ENCODE measurements at regions not wholly inside any gene's neighbourhood (a gene's known extent, or its start where the extent isn't known, plus 50 kb on each side); places are given as distances from the start of the nearest gene placed in this dataset.

GRCh38 chr12:125386652-125387051 lies 321.4 kb downstream of the AACS start:
- Histone ChIP-seq H2AFZ (ENCODE audit: low read length) (no peak overlapping the region), H3K36me3 (ENCODE audit: low read depth, low read length) (no peaks in the 10 kb centered on the region), H3K9me2 (replicated peaks; ENCODE audit: low read length) (no peaks in the 10 kb centered on the region), H3K27me3 (ENCODE audit: low read length) (peaks cover 7% of the 10 kb centered on the region; the same call in 1 of the 2 replicates), H3F3A (ENCODE audit: low read length, unreplicated experiment) (no peaks in the 10 kb centered on the region), H3K27ac (ENCODE audit: low read length) (no peak overlapping the region), H3K4me1 (ENCODE audit: insufficient read depth, low read length) (no peaks in the 10 kb centered on the region), H3K4me2 (ENCODE audit: low read length) (no peak overlapping the region), H3K79me2 (ENCODE audit: low read length) (no peaks in the 10 kb centered on the region), H4K20me1 (ENCODE audit: low read length) (no peaks in the 10 kb centered on the region), H3K9me3 (ENCODE audit: low read length) (no peaks in the 10 kb centered on the region), H3K4me3 (ENCODE audit: low read length) (no peak overlapping the region), H3K9ac (ENCODE audit: low read length) (no peak overlapping the region)
- POLR2A ChIA-PET (ENCODE audit: unreplicated experiment) = no interaction called here
- ATAC-seq (no peak), DNase-seq (no peak)
- CTCF ChIA-PET = no interaction called here
- intact Hi-C loops (cut with micrococcal nuclease) = no loop called here
- BruUV-seq (replicated peaks) = no TSS peak
- TF ChIP-seq CTCF (conservative IDR thresholded peaks at IDR 0.05; ENCODE audit: low read depth, low read length) (no peak), EZH2 (IDR thresholded peaks at IDR 0.05; ENCODE audit: low read length, unreplicated experiment) (no peak), EZH2phosphoT487 (IDR thresholded peaks at IDR 0.05; ENCODE audit: borderline replicate concordance, low read length) (no peak)

GRCh38 chr12:125387206-125387605 lies 322.0 kb downstream of the AACS start:
- Histone ChIP-seq H3K36me3 (ENCODE audit: low read depth, low read length) (no peaks in the 10 kb centered on the region), H4K20me1 (ENCODE audit: low read length) (no peaks in the 10 kb centered on the region), H3K4me1 (ENCODE audit: insufficient read depth, low read length) (no peaks in the 10 kb centered on the region), H3K27ac (ENCODE audit: low read length) (no peak overlapping the region), H3K27me3 (ENCODE audit: low read length) (peaks cover 8% of the 10 kb centered on the region; the same call in 1 of the 2 replicates), H3F3A (ENCODE audit: low read length, unreplicated experiment) (no peaks in the 10 kb centered on the region), H3K4me2 (ENCODE audit: low read length) (no peak overlapping the region), H3K9ac (ENCODE audit: low read length) (no peak overlapping the region), H3K4me3 (ENCODE audit: low read length) (no peak overlapping the region), H2AFZ (ENCODE audit: low read length) (no peak overlapping the region), H3K9me3 (ENCODE audit: low read length) (no peaks in the 10 kb centered on the region), H3K9me2 (replicated peaks; ENCODE audit: low read length) (no peaks in the 10 kb centered on the region), H3K79me2 (ENCODE audit: low read length) (no peaks in the 10 kb centered on the region)
- BruUV-seq (replicated peaks) = no TSS peak
- ChIA-PET CTCF (no interaction called here), POLR2A (ENCODE audit: unreplicated experiment) (no interaction called here)
- no peak for ATAC-seq
- no peak for DNase-seq
- intact Hi-C loops (cut with micrococcal nuclease) = no loop called here
- TF ChIP-seq EZH2phosphoT487 (IDR thresholded peaks at IDR 0.05; ENCODE audit: borderline replicate concordance, low read length) (no peak), EZH2 (IDR thresholded peaks at IDR 0.05; ENCODE audit: low read length, unreplicated experiment) (no peak), CTCF (conservative IDR thresholded peaks at IDR 0.05; ENCODE audit: low read depth, low read length) (no peak)

- Histone ChIP-seq H3K27ac (ENCODE audit: low read length) (no peak overlapping the region), H3K4me3 (ENCODE audit: low read length) (no peak overlapping the region), H4K20me1 (ENCODE audit: low read length) (no peaks in the 10 kb centered on the region), H3K4me2 (ENCODE audit: low read length) (no peak overlapping the region), H3K4me1 (ENCODE audit: insufficient read depth, low read length) (no peaks in the 10 kb centered on the region), H3F3A (ENCODE audit: low read length, unreplicated experiment) (no peaks in the 10 kb centered on the region), H3K79me2 (ENCODE audit: low read length) (no peaks in the 10 kb centered on the region), H3K9ac (ENCODE audit: low read length) (no peak overlapping the region), H3K9me2 (replicated peaks; ENCODE audit: low read length) (no peaks in the 10 kb centered on the region), H3K9me3 (ENCODE audit: low read length) (no peaks in the 10 kb centered on the region), H3K27me3 (ENCODE audit: low read length) (peaks cover 13% of the 10 kb centered on the region; the same call in 1 of the 2 replicates), H2AFZ (ENCODE audit: low read length) (no peak overlapping the region), H3K36me3 (ENCODE audit: low read depth, low read length) (no peaks in the 10 kb centered on the region)
- ATAC-seq (no peak), DNase-seq (no peak)
- ChIA-PET POLR2A (ENCODE audit: unreplicated experiment) (no interaction called here), CTCF (no interaction called here)
- BruUV-seq (replicated peaks) = no TSS peak
- intact Hi-C loops (cut with micrococcal nuclease) = no loop called here
- TF ChIP-seq EZH2phosphoT487 (IDR thresholded peaks at IDR 0.05; ENCODE audit: borderline replicate concordance, low read length) (no peak), CTCF (conservative IDR thresholded peaks at IDR 0.05; ENCODE audit: low read depth, low read length) (no peak), EZH2 (IDR thresholded peaks at IDR 0.05; ENCODE audit: low read length, unreplicated experiment) (no peak)
Observed at GRCh38 chr12:125389061-125389697, 323.9 kb downstream of the AACS start.

Data from PC-3 (cell line).